IMR-90 (cell line): ENCODE measurements at regions not wholly inside any gene's neighbourhood (a gene's known extent, or its start where the extent isn't known, plus 50 kb on each side); places are given as distances from the start of the nearest gene placed in this dataset.

Experiments
- ATAC-seq: fragments of 200-7000 bp; cut with Tn5 transposase; 2 replicates; pipeline ENCODE4 v1.9.1; 2020; ENCODE audit warnings: low read depth, mild to moderate bottlenecking, moderate library complexity
- BruUV-seq: library from RNA; stranded (reverse); fragments of 400-500 nt; replicated peaks from 2 replicates; lab custom pipeline; 2021; lab: Mats Ljungman, UMichigan
- CTCF ChIA-PET: fragments of 300-600 bp; formaldehyde crosslinking; extraction: SDS; loops from one replicate; lab custom pipeline; 2021; ENCODE audit warnings: antibody characterized with exemption; lab: Yijun Ruan, JAX
- POLR2A ChIA-PET: fragments of 300-600 bp; sonication (Branson Sonifier 250); formaldehyde crosslinking; loops from one replicate; lab custom pipeline; 2022; ENCODE audit warnings: antibody characterized with exemption; ENCODE audit not compliant: unreplicated experiment; lab: Charles Lee
- DNase-seq: peaks from one replicate; pipeline ENCODE4 v3.0.0; 2013
- H2AFZ ChIP-seq: replicated peaks from 2 replicates; pipeline ENCODE3; 2013; ENCODE audit warnings: low read length, mild to moderate bottlenecking; ENCODE audit not compliant: poor library complexity
- H2AK5ac ChIP-seq: 2 replicates; pipeline ENCODE4 v1.6.1; 2013; ENCODE audit warnings: low read depth, low read length, inconsistent platforms
- H2AK9ac ChIP-seq: replicated peaks from 2 replicates; pipeline ENCODE3; 2013; ENCODE audit warnings: mild to moderate bottlenecking, low read depth, low read length, moderate library complexity; ENCODE audit not compliant: poor library complexity
- H2BK120ac ChIP-seq: 2 replicates; pipeline ENCODE4 v1.6.1; 2013; ENCODE audit warnings: low read depth, low read length, inconsistent platforms
- H2BK15ac ChIP-seq: 3 replicates; pipeline ENCODE4 v1.6.1; 2013; ENCODE audit warnings: low read depth, low read length, inconsistent platforms
- H2BK20ac ChIP-seq: 2 replicates; pipeline ENCODE4 v1.6.1; 2013; ENCODE audit warnings: low read depth, mild to moderate bottlenecking, inconsistent platforms, low read length, moderate library complexity
- H2BK5ac ChIP-seq: 2 replicates; pipeline ENCODE4 v1.6.1; 2013; ENCODE audit warnings: mild to moderate bottlenecking, low read depth, low read length, inconsistent platforms; ENCODE audit not compliant: poor library complexity, severe bottlenecking
- H3K14ac ChIP-seq: replicated peaks from 2 replicates; pipeline ENCODE4 v1.6.1; 2013; ENCODE audit warnings: low read depth, low read length, inconsistent platforms
- H3K18ac ChIP-seq: 2 replicates; pipeline ENCODE4 v1.6.1; 2013; ENCODE audit warnings: low read depth, low read length, control low read depth
- H3K23ac ChIP-seq: 2 replicates; pipeline ENCODE4 v1.6.1; 2013; ENCODE audit warnings: low read depth, low read length, inconsistent platforms
- H3K27ac ChIP-seq: 2 replicates; pipeline ENCODE4 v1.5.1; 2013; ENCODE audit warnings: mild to moderate bottlenecking, control low read depth, low read length; ENCODE audit not compliant: insufficient read depth
- H3K27me3 ChIP-seq: 2 replicates; pipeline ENCODE4 v1.6.1; 2013; ENCODE audit warnings: low read length; ENCODE audit not compliant: control insufficient read depth, insufficient read depth
- H3K36me3 ChIP-seq: 2 replicates; pipeline ENCODE4 v1.6.1; 2013; ENCODE audit warnings: low read length, mixed read lengths; ENCODE audit not compliant: control insufficient read depth, insufficient read depth
- H3K4ac ChIP-seq: 2 replicates; pipeline ENCODE4 v1.6.1; 2013; ENCODE audit warnings: low read depth, low read length, inconsistent platforms
- H3K4me1 ChIP-seq: 2 replicates; pipeline ENCODE4 v1.6.1; 2013; ENCODE audit warnings: low read length, mixed read lengths; ENCODE audit not compliant: control insufficient read depth, insufficient read depth
- H3K4me2 ChIP-seq: 2 replicates; pipeline ENCODE4 v1.6.1; 2013; ENCODE audit warnings: low read depth, mild to moderate bottlenecking, control low read depth, low read length, moderate library complexity
- H3K4me3 ChIP-seq: 2 replicates; pipeline ENCODE4 v1.5.1; 2013; ENCODE audit warnings: low read depth, mild to moderate bottlenecking, control low read depth, low read length, moderate library complexity; ENCODE audit not compliant: insufficient read depth
- H3K56ac ChIP-seq: 2 replicates; pipeline ENCODE4 v1.6.1; 2013; ENCODE audit warnings: low read length, inconsistent platforms; ENCODE audit not compliant: insufficient read depth; ENCODE audit errors: extremely low read depth
- H3K79me1 ChIP-seq, 2 experiments: 2 replicates each; pipeline ENCODE4 v1.6.1; 2013; ENCODE audit warnings: low read length in 2 of 2, inconsistent platforms in 1 of 2, low read depth in 1 of 2
- H3K9ac ChIP-seq: 2 replicates; pipeline ENCODE4 v1.6.1; 2013; ENCODE audit warnings: low read depth, low read length, control low read depth
- H3K9me1 ChIP-seq: 2 replicates; pipeline ENCODE4 v1.6.1; 2013; ENCODE audit warnings: low read length, inconsistent platforms; ENCODE audit not compliant: insufficient read depth
- H3K9me3 ChIP-seq: 2 replicates; pipeline ENCODE4 v1.6.1; 2013; ENCODE audit warnings: low read length; ENCODE audit not compliant: control insufficient read depth, insufficient read depth
- H4K20me1 ChIP-seq: 2 replicates; pipeline ENCODE4 v1.6.1; 2013; ENCODE audit warnings: low read length, inconsistent platforms; ENCODE audit not compliant: insufficient read depth
- H4K5ac ChIP-seq: 2 replicates; pipeline ENCODE4 v1.6.1; 2013; ENCODE audit warnings: mild to moderate bottlenecking, low read depth, low read length, control low read depth
- H4K8ac ChIP-seq, 2 experiments: 2 replicates each; pipeline ENCODE4 v1.6.1; 2013; ENCODE audit warnings: low read depth in 2 of 2, low read length in 2 of 2, control low read depth in 1 of 2, inconsistent platforms in 1 of 2
- H4K91ac ChIP-seq: 2 replicates; pipeline ENCODE4 v1.6.1; 2013; ENCODE audit warnings: low read depth, low read length, inconsistent platforms; ENCODE audit not compliant: insufficient read depth
- BHLHE40 ChIP-seq: fragments of 150-350 bp; IDR thresholded peaks from 2 replicates; pipeline ENCODE4 v1.6.1; 2016; ENCODE audit warnings: mild to moderate bottlenecking, low read depth, low read length
- CEBPB ChIP-seq: IDR thresholded peaks from 2 replicates; pipeline ENCODE4 v1.6.1; 2012; ENCODE audit warnings: low read depth, low read length, improper control_type of control experiment
- CHD1 ChIP-seq: IDR thresholded peaks from 2 replicates; pipeline ENCODE4 v1.6.1; 2012; ENCODE audit warnings: low read depth, low read length, improper control_type of control experiment
- FOS ChIP-seq: fragments of 150-350 bp; IDR thresholded peaks from 2 replicates; pipeline ENCODE4 v1.6.1; 2016; ENCODE audit warnings: low read depth, low read length
- MAZ ChIP-seq: IDR thresholded peaks from 2 replicates; pipeline ENCODE4 v1.6.1; 2012; ENCODE audit warnings: low read depth, mild to moderate bottlenecking, low read length, improper control_type of control experiment, moderate library complexity, borderline replicate concordance
- MXI1 ChIP-seq: IDR thresholded peaks from 2 replicates; pipeline ENCODE4 v1.6.1; 2012; ENCODE audit warnings: low read depth, mild to moderate bottlenecking, low read length, moderate library complexity, borderline replicate concordance
- NFE2L2 ChIP-seq: fragments of 150-350 bp; IDR thresholded peaks from 2 replicates; pipeline ENCODE4 v1.6.1; 2016; ENCODE audit warnings: low read depth, mild to moderate bottlenecking, low read length
- POLR2A ChIP-seq: IDR thresholded peaks from 2 replicates; pipeline ENCODE4 v1.6.1; 2012; ENCODE audit warnings: mild to moderate bottlenecking, low read depth, low read length
- RAD21 ChIP-seq: IDR thresholded peaks from 2 replicates; pipeline ENCODE4 v1.6.1; 2012; ENCODE audit warnings: low read length, improper control_type of control experiment
- RCOR1 ChIP-seq: IDR thresholded peaks from 2 replicates; pipeline ENCODE4 v1.6.1; 2012; ENCODE audit warnings: mild to moderate bottlenecking, low read length, improper control_type of control experiment; ENCODE audit not compliant: insufficient replicate concordance
- RFX5 ChIP-seq: IDR thresholded peaks from 2 replicates; pipeline ENCODE4 v1.8.0; 2012; ENCODE audit warnings: low read depth, mild to moderate bottlenecking, low read length, moderate library complexity
- SMC3 ChIP-seq: fragments of 150-350 bp; IDR thresholded peaks from 2 replicates; pipeline ENCODE4 v1.6.1; 2016; ENCODE audit warnings: low read depth, mild to moderate bottlenecking, antibody characterized with exemption, low read length, moderate library complexity
- WGBS, 2 experiments: methylation state at CpG; one replicate each; pipeline versions ENCODE4 v1.1.5 to v1.1.7; 2013; ENCODE audit warnings: missing lambda C conversion rate in 2 of 2; ENCODE audit not compliant: insufficient read length in 1 of 2; ENCODE audit errors: extremely low coverage in 2 of 2; 5-methylcytosine and 5-hydroxymethylcytosine counted together
- dilution Hi-C: fragments of 300-500 bp; cut with HindIII; formaldehyde crosslinking; loops from one replicate; pipeline ENCODE4 v1.14.3; 2018; ENCODE audit warnings: low sequenced_read_pairs; ENCODE audit not compliant: unreplicated experiment
- in situ Hi-C: fragments of 300-500 bp; cut with MboI; formaldehyde crosslinking; loops from 3 replicates; pipeline ENCODE4 v1.14.3; 2019; ENCODE audit warnings: low sequenced_read_pairs, inconsistent platforms, mixed read lengths
- intact Hi-C: fragments of 100-400 bp; cut with micrococcal nuclease; formaldehyde crosslinking; loops from 2 replicates; pipeline ENCODE4 v1.10.0; 2022
- TF ChIP-seq, protein P1 (sequence below): fragments of 150-350 bp; IDR thresholded peaks from 2 replicates; pipeline ENCODE4 v1.6.1; 2016; ENCODE audit warnings: low read depth, mild to moderate bottlenecking, low read length, moderate library complexity, borderline replicate concordance
- TF ChIP-seq, protein P2 (sequence below): conservative IDR thresholded peaks from 2 replicates; pipeline ENCODE4 v1.5.1; 2012; ENCODE audit warnings: mild to moderate bottlenecking, low read depth, low read length, improper control_type of control experiment
- TF ChIP-seq, protein P3 (sequence below): fragments of 150-350 bp; IDR thresholded peaks from 2 replicates; pipeline ENCODE4 v1.6.1; 2017; ENCODE audit warnings: mild to moderate bottlenecking, antibody characterized with exemption, low read length, low read depth

DNA sequence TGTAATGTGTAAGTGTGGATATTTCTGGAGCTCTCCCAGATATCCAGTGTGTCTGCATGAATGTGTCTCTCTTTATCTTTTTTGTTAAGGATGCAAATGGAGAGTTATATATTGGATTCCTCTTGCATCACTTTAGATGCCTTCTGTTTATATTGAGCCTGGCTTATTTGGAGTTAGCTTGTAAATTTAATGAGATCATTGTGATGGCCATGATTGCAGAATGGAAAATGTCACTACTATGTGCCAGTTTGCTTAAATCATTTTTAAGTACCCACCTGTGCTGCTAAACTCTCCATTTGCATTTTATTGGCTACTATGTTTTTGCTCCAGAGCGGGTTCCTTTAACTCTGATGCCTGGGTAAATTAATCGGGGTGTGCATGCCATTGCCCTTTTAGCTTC lies 334.8 kb downstream of the UTRN start:
- TF ChIP-seq, protein P1, sequence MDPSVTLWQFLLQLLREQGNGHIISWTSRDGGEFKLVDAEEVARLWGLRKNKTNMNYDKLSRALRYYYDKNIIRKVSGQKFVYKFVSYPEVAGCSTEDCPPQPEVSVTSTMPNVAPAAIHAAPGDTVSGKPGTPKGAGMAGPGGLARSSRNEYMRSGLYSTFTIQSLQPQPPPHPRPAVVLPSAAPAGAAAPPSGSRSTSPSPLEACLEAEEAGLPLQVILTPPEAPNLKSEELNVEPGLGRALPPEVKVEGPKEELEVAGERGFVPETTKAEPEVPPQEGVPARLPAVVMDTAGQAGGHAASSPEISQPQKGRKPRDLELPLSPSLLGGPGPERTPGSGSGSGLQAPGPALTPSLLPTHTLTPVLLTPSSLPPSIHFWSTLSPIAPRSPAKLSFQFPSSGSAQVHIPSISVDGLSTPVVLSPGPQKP, result no peak
- TF ChIP-seq, protein P2, sequence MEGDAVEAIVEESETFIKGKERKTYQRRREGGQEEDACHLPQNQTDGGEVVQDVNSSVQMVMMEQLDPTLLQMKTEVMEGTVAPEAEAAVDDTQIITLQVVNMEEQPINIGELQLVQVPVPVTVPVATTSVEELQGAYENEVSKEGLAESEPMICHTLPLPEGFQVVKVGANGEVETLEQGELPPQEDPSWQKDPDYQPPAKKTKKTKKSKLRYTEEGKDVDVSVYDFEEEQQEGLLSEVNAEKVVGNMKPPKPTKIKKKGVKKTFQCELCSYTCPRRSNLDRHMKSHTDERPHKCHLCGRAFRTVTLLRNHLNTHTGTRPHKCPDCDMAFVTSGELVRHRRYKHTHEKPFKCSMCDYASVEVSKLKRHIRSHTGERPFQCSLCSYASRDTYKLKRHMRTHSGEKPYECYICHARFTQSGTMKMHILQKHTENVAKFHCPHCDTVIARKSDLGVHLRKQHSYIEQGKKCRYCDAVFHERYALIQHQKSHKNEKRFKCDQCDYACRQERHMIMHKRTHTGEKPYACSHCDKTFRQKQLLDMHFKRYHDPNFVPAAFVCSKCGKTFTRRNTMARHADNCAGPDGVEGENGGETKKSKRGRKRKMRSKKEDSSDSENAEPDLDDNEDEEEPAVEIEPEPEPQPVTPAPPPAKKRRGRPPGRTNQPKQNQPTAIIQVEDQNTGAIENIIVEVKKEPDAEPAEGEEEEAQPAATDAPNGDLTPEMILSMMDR, result no peak
- TF ChIP-seq CEBPB (no peak), MXI1 (no peak), RFX5 (no peak), MAZ (no peak), RCOR1 (no peak), CHD1 (no peak), RAD21 (no peak), NFE2L2 (no peak), BHLHE40 (no peak), FOS (no peak), POLR2A (no peak), SMC3 (no peak)
- TF ChIP-seq, protein P3, sequence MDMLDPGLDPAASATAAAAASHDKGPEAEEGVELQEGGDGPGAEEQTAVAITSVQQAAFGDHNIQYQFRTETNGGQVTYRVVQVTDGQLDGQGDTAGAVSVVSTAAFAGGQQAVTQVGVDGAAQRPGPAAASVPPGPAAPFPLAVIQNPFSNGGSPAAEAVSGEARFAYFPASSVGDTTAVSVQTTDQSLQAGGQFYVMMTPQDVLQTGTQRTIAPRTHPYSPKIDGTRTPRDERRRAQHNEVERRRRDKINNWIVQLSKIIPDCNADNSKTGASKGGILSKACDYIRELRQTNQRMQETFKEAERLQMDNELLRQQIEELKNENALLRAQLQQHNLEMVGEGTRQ, result no peak
- no peak overlapping the region for H2AK5ac ChIP-seq
- intact Hi-C loops, result no loop called here
- H3K27ac ChIP-seq, result no peak overlapping the region
- no peaks in the 10 kb centered on the region for H3K79me1 ChIP-seq
- no peak overlapping the region for H2AK9ac ChIP-seq
- no peaks in the 10 kb centered on the region for H3K9me1 ChIP-seq
- POLR2A ChIA-PET, result no interaction called here
- no peak overlapping the region for H3K4me2 ChIP-seq
- dilution Hi-C loops, result no loop called here
- no peak overlapping the region for H3K4me3 ChIP-seq
- H4K20me1 ChIP-seq, result no peaks in the 10 kb centered on the region
- H3K18ac ChIP-seq, result no peak overlapping the region
- no peak overlapping the region for H3K56ac ChIP-seq
- H3K4me1 ChIP-seq, result no peaks in the 10 kb centered on the region
- in situ Hi-C loops, result no loop called here
- H4K8ac ChIP-seq, result no peak overlapping the region
- H3K23ac ChIP-seq, result no peak overlapping the region
- DNase-seq, result peak; percentile 8
- H3K14ac ChIP-seq, result no peak overlapping the region
- H4K5ac ChIP-seq, result no peak overlapping the region
- no peak overlapping the region for H2BK5ac ChIP-seq
- H3K9ac ChIP-seq, result no peak overlapping the region
- no peak for ATAC-seq
- no peak overlapping the region for H4K91ac ChIP-seq
- WGBS, 2 experiments, result 94% methylated on average over 2 of the region's 2 CpGs; no CpG with 5 or more reads in 1 of the 2 experiments
- no peak overlapping the region for H3K4ac ChIP-seq
- H3K27me3 ChIP-seq, result no peaks in the 10 kb centered on the region
- BruUV-seq, result no TSS peak
- H2BK120ac ChIP-seq, result no peak overlapping the region
- H3K9me3 ChIP-seq, result no peaks in the 10 kb centered on the region
- H3K36me3 ChIP-seq, result no peaks in the 10 kb centered on the region
- no peak overlapping the region for H2BK15ac ChIP-seq
- CTCF ChIA-PET, result interaction anchor here (1.0 kb wide), 1 partner anchor 119 kb away, joined by 3 read pairs; no protein-coding TSS in a partner anchor
- no peak overlapping the region for H2BK20ac ChIP-seq
- no peak overlapping the region for H2AFZ ChIP-seq
